HT-29 (cell line): ENCODE measurements at regions not wholly inside any gene's neighbourhood (a gene's known extent, or its start where the extent isn't known, plus 50 kb on each side); places are given as distances from the start of the nearest gene placed in this dataset.
A peak's percentile ranks its signal among the peaks of the same experiment; 100 is the strongest.
"Not testable (repeated sequence)": the region's sequence is repeated elsewhere in the genome, so short reads cannot be mapped to it uniquely, and the experiment has no call there.

Experiments used
- DNase-seq: peaks from one replicate; pipeline ENCODE4 v3.0.0-alpha.2; 2015; ENCODE audit warnings: low spot score

GRCh38 chr4:131632877-131633276 lies 1516.2 kb upstream of the PCDH10 start:
- no peak for DNase-seq

- no peak for DNase-seq
Observed at GRCh38 chr4:131635191-131635590, 1513.9 kb upstream of the PCDH10 start.

- DNase-seq: no peak
Observed at GRCh38 chr4:131638781-131639180, 1510.3 kb upstream of the PCDH10 start.

GRCh38 chr4:131644619-131645018 lies 1504.5 kb upstream of the PCDH10 start:
- DNase-seq: peak; percentile 41

GRCh38 chr4:131649227-131649626 lies 1499.9 kb upstream of the PCDH10 start:
- DNase-seq: no peak

GRCh38 chr4:131650951-131651350 lies 1498.1 kb upstream of the PCDH10 start:
- no peak for DNase-seq

GRCh38 chr4:131683314-131683713 lies 1465.8 kb upstream of the PCDH10 start:
- DNase-seq: not testable (repeated sequence)

GRCh38 chr4:131721883-131722282 lies 1427.2 kb upstream of the PCDH10 start:
- DNase-seq: no peak

GRCh38 chr4:131723069-131723468 lies 1426.0 kb upstream of the PCDH10 start:
- DNase-seq: not testable (repeated sequence)

GRCh38 chr4:131724847-131725246 lies 1424.2 kb upstream of the PCDH10 start:
- DNase-seq: peak; percentile 19

GRCh38 chr4:131725521-131725920 lies 1423.6 kb upstream of the PCDH10 start:
- DNase-seq: not testable (repeated sequence)

- DNase-seq: not testable (repeated sequence)
Observed at GRCh38 chr4:131726940-131727339, 1422.2 kb upstream of the PCDH10 start.

- not testable (repeated sequence) for DNase-seq
Observed at GRCh38 chr4:131727418-131727817, 1421.7 kb upstream of the PCDH10 start.

- not testable (repeated sequence) for DNase-seq
Observed at GRCh38 chr4:131729205-131729604, 1419.9 kb upstream of the PCDH10 start.

- not testable (repeated sequence) for DNase-seq
Observed at GRCh38 chr4:131729716-131730398, 1419.2 kb upstream of the PCDH10 start.

GRCh38 chr4:131730574-131730973 lies 1418.5 kb upstream of the PCDH10 start:
- not testable (repeated sequence) for DNase-seq

- not testable (repeated sequence) for DNase-seq
Observed at GRCh38 chr4:131732034-131732630, 1417.0 kb upstream of the PCDH10 start.

- DNase-seq: not testable (repeated sequence)
Observed at GRCh38 chr4:131734321-131734720, 1414.8 kb upstream of the PCDH10 start.

- DNase-seq: not testable (repeated sequence)
Observed at GRCh38 chr4:131734851-131735385, 1414.2 kb upstream of the PCDH10 start.

GRCh38 chr4:131738991-131739390 lies 1410.1 kb upstream of the PCDH10 start:
- not testable (repeated sequence) for DNase-seq

- DNase-seq: not testable (repeated sequence)
Observed at GRCh38 chr4:131741836-131742235, 1407.3 kb upstream of the PCDH10 start.

- not testable (repeated sequence) for DNase-seq
Observed at GRCh38 chr4:131742536-131743205, 1406.4 kb upstream of the PCDH10 start.
